Activated CD8-positive, alpha-beta memory T cell treated with anti-CD3 and anti-CD28 coated beads for 1 hour (primary cell): ENCODE measurements at regions not wholly inside any gene's neighbourhood (a gene's known extent, or its start where the extent isn't known, plus 50 kb on each side); places are given as distances from the start of the nearest gene placed in this dataset.
"Not testable (repeated sequence)": the region's sequence is repeated elsewhere in the genome, so short reads cannot be mapped to it uniquely, and the experiment has no call there.

Experiments used
- DNase-seq, 2 donors: peaks; one replicate each; pipeline ENCODE4 v3.0.0-alpha.2; 2020; ENCODE audit warnings: low read depth in 1 of 2; ENCODE audit errors: extremely low read depth in 1 of 2

GRCh38 chr13:79898202-79898826, 417.4 kb downstream of the NDFIP2 start:
- no peak for DNase-seq

DNA sequence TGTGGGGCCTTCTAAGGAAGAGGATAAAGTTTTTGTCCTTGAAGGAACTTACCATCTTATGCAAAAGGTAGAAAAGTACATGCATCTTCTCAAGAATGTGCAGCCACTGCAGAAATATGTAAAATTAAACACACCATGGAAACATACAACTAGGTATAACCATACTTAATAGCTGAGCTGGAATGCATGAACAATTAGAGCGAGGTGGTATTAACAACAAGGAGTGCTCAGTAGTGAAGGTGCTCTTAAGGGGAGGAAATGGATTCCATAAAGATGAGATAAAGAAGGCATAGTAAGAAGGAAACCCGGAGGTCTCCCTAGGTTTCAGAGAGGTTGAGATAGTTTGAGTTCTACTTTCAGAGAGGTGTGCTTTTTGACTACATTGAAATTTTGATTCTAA, 415.9 kb downstream of the NDFIP2 start:
- no peak for DNase-seq

DNA sequence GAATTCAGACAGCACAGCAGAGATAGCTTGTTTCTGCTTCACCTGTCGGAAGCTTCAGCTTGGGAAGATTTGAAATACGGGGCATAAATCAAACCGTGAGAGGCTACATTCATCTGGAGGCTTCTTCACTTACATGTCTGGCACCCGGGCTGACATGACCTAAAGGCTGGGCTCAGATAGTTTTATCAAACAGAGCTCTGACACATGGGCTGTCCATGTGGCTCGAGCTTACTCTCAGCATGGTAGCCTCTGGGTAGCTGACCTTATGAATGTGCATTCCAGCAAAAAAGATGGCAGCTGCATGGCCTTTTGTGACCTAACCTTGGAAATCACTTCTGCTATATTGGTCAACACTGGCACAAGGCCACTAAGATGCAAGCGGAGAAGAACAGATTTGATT, 414.5 kb downstream of the NDFIP2 start:
- DNase-seq, result no peak

DNA sequence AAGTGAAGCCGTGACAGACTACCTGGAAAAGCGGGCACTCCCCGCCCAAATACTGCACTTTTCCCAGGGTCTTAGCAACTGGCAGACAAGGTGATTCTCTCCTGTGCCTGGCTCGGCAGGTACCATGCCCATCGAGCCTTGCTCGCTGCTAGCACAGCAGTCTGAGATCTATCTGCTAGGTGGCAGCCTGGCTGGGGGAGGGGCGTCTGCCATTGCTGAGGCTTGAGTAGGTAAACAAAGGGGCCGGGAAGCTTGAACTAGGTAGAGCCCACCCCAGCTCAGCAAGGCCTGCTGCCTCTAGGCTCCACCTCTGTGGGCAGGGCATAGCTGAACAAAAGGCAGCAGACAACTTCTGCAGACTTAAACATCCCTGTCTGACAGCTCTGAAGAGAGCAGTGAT, 406.3 kb downstream of the NDFIP2 start:
- not testable (repeated sequence) for DNase-seq

GRCh38 chr13:79886601-79887000, 405.6 kb downstream of the NDFIP2 start:
- DNase-seq, result no peak

DNA sequence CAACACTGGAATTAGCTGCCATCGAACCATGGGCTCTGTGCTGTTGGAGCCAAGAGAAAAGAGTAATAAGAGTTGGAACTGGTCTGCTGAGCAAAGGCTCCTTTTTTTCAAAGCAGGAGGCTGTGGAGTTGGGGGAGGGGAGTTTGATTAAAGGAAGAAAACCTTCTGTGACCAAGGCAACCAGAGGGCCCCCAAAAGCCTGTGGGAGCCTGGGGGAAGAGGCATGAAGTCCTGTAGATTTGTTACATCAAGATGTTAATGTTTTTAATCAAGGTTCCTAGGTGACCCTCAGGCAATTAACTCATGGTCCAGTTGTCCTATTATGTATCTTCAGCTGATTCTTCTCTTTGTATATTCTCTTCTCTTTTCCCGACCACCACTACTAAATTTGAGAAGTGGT, 403.9 kb downstream of the NDFIP2 start:
- no peak for DNase-seq

DNA sequence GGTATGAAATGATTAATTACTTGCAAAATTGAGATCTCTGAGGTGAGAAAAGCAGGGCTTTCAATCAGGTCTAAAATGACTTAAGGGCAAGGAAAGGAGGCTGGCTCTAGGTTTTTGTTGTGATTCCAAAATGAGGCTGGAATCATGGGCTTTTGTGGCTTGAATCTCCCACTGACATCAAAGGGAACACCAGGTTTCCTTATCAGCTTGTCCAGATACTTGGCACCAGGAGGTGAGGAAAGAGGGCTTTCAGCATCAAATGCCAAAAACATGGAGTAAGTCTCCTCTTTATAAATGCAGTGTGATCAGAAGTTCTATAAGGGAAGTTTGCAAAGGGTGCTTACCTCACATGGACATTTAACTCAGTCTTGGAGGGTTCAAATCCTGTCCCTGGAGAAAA, 402.3 kb downstream of the NDFIP2 start:
- DNase-seq, result no peak

DNA sequence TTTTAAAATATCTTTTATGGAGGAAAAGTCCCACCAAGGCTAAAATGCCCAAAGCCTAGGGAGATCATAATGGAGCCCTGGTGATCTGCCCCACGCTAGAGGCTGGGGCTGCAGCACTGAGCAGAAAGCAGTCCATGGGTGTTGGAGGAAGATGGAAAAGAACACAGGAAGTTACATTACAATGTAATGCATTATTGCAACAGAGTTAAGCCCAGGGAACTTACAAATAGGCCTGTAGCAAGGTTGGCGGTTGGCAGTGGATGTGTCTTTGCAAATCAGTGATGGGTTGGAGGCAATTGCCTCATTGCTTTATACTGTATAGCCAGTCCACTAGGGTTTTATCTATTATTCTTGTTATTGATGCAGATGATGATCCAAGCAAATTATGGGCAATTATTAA, 399.9 kb downstream of the NDFIP2 start:
- DNase-seq, result no peak

DNA sequence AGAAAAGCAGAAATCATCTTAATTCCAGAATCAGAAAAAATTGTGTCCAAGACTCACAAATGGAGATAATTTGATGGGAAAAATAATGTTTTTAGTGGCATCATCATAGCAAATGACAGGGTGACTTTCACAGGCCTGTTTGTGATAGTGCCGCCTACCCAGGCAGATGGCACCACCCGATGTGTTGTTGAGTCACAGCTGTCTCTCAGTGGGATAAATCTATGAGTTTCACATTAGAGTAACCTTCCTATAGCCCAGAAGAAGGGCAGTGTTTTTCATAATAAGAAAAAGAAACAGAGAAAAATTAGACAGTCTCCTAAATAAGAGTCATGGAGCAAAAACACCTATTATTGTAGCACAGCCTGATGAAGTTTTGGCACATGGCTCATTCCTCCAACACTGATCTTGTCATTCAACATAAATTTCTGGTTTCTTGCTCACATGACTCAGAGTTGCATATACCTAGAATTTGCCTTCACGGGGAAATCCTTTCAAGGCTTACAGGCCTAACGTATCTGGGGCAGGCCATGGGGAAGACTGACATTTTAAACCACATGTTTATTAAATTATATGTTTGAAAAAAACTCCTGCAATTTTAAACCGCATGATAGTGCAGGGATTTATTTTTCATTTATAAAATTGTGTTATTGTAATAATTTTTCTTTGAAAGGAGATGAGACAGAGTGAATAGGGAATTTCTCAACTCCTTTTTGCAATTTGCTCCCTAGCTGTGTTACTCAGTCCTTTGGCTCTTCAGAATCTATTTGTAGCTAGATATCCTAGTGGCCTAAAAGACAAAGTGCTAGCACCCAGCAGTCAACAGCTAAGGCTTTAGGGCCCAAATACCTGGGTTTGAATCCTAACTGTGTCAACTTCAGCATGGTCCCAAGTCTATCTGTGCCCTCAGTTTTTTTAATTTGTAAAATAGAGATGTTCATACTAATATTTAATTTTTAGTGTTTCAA, 393.7 kb downstream of the NDFIP2 start:
- no peak for DNase-seq

GRCh38 chr13:79871594-79871993, 390.6 kb downstream of the NDFIP2 start:
- DNase-seq, result no peak

DNA sequence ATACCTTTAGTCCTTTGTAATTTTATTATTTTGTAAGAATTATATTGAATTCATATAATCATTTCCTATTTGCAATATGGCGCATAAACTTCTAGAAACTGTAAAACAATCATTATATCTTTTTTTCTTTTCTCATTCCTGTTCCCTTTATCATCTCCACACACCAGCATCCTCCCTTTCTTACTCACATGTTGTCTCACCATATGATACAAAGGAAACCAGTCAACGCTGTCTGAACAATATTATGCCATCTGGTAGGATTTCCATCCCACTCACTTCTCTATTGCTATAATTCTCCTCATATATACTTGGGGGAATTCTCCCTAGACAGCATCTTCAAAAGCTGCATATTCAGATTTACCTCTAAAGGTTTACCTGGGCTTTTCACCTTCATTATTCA, 389.8 kb downstream of the NDFIP2 start:
- DNase-seq, result no peak

DNA sequence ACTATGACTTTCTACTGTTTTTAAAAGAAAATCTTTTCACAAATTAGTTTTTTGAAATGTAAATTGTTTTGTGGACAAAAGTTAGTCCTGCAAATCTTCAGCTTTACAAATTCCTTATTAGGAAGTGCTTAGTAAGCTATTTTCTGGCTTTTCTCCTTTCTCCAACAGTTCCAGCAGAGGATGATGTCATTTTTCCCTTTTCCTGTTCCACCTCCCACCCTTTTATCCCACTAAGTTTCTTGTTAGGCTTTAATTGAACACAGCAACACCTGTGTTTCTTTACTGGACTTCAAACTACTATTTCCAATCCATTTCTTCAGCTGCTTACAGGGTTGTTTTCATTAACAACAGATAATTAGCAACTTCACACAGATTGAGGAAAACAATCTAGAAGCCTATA, 389.2 kb downstream of the NDFIP2 start:
- no peak for DNase-seq

DNA sequence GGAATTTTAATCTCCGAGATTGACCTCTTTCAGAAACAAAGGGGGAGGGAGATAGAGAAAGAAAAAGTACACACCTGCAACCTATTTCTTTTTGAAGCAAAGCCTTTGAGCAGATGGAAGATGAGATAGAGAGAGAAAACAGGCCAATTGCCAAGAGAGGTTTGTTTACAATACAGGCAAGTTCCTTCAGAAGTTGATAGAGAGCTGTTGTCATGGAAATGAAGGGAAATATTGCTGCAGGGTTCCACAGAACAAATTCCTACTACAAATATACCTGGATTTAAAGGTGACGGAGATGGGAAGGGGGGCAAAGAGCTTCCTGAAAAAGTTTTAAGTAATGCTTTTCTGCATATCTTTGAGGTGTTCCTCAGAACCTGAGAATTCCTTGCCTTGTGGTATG, 388.4 kb downstream of the NDFIP2 start:
- DNase-seq, result no peak

DNA sequence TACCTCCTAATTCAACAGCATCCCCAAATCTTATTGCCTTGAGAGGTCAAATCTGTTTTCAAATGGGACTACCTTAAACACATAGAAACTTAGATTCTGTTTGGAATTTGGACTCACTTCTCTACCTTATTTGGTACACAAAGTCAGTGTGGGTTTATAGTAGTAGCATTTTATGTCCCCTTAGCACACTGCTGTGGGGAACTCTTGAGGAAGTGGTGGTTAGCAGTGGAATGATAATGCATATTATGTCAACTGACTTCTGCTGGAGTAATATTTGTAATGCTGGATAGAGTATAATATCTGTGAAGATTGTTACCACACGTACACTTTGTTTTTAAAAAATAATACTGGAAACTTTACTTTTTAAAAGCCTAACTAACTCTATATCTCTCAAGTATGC, 386.3 kb downstream of the NDFIP2 start:
- no peak for DNase-seq

DNA sequence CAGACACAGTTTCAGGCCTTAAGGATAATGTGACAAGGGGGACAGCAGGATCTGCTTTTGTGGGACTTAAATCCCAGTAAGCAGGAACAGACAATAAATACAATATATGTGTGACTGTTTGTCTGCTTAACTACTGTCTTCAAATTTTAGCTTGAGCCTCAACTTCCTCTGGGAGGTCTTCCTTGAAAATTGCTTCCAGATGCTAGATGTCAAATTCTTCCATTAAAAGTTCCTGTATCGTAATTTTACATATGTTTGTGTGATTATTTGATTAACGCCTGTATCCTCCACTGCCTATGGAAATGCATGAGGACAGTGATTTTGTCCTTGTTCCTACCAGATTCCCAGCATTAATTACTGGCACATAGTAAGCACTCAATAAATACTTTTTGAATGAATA, 385.5 kb downstream of the NDFIP2 start:
- DNase-seq, result no peak

- no peak for DNase-seq
Measured at GRCh38 chr13:79862515-79862914, 381.6 kb downstream of the NDFIP2 start.

DNA sequence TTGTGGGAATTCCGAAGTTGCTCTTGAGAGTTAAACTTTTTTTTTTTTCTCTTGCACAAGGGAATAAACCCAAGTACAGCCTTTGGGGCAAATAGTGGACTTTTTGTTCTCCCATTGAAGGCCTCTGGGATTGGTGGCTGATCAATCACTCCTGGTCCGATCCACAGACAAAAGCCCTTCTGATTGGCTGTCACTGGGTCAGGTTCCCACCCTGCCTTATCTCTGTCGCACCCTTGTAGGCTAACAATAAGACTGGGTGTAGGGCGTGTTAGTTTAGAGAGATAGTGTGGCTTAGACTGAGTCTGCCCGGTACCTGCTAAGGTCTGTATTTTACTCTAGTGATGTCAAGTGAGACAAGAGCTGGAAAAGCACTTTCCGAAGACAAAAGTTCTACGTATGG, 380.8 kb downstream of the NDFIP2 start:
- DNase-seq, result no peak

DNA sequence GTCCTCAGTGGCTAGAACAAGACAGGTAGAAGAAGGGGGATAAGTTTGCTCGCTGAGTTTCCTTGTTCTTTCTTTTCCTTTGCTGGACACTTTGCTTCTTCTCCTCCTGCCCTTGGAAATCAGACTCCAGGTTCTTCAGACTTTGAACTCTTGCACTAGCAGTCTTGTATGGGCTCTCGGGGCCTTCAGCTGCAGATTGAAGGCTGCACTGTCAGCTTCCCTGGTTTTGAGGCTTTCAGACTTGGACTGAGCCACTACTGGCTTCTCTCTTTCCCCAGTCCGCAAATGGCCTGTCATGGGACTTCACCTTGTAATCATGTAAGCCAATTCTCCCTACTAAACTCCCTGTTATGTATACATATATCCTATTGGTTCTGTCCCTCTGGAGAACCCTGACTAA, 379.8 kb downstream of the NDFIP2 start:
- DNase-seq, result no peak

DNA sequence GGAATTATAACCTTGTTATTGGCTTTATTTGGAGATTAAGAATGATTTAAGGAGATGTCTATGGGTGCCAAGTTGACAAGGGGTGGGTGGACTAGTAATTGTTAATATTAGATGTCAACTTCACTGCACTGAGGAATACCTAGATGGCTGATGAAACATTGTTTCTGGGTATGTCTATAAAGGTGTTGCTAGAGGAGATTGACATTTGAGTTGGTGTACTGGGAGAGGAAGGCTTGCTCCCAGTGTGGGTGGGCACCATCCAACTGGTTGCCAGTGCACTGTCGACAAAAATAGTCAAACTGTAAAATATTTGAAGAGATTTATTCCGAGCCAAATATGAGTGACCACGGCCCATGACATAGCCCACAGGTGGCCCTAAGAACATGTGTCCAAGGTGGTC, 378.8 kb downstream of the NDFIP2 start:
- no peak for DNase-seq

DNA sequence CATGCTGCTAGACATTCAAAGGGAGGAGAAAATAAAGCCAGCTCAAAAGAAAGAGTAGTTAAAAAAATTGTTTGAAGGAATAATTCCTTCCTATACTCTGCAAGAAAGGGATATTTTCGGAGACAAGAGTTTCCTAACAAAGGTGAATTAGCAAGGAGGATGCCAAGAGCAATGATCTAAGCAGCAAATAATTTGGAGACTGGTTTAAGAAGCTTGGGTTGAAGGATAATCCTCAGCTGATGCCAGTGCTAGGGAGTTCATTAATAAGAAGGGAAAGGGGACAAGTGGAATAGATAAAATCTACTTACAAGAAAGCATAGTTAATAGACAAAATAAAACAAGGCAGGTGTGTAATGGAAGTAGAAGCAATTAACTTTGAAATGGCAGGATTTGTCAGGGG, 372.3 kb downstream of the NDFIP2 start:
- no peak for DNase-seq

DNA sequence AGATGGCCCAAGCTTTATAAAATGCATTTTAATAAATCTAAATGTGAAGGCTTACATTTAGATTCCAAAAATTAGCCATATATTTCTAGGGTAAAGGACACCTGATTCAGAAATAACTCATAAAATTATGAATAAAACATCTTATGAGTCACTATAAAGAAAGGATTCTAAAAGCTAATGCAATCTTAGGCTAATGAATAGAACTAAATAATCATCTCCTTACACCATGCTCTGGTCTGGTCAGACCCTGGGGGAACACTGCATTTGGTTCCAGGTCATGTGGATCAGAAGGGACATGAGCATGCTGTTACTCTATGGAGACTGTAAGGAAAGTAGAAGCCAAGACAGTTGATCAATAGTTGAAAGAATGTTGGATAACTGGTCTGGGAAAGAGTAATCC, 370.4 kb downstream of the NDFIP2 start:
- no peak for DNase-seq

GRCh38 chr13:79847882-79848592, 367.1 kb downstream of the NDFIP2 start:
- DNase-seq, result no peak
